BE2C (cell line): ENCODE measurements at regions not wholly inside any gene's neighbourhood (a gene's known extent, or its start where the extent isn't known, plus 50 kb on each side); places are given as distances from the start of the nearest gene placed in this dataset.

Source experiments
- DNase-seq: peaks from one replicate; pipeline ENCODE4 v3.0.0-alpha.2; 2020
- H3K27me3 ChIP-seq: fragments of 250-450 bp; sonication (Bioruptor Pico); 2 replicates; pipeline ENCODE4 v1.5.1; 2020; ENCODE audit warnings: mild to moderate bottlenecking
- H3K36me3 ChIP-seq: fragments of 250-450 bp; sonication (Bioruptor Pico); 2 replicates; pipeline ENCODE4 v1.5.1; 2020; ENCODE audit warnings: mild to moderate bottlenecking
- H3K4me1 ChIP-seq: fragments of 250-450 bp; sonication (Bioruptor Pico); 2 replicates; pipeline ENCODE4 v1.5.1; 2020
- H3K4me3 ChIP-seq: 2 replicates; pipeline ENCODE4 v1.5.1; 2011; ENCODE audit warnings: low read depth, low read length
- H3K9me3 ChIP-seq: fragments of 250-450 bp; sonication (Bioruptor Pico); 2 replicates; pipeline ENCODE4 v1.5.1; 2020
- TF ChIP-seq, protein P1 (sequence below): IDR thresholded peaks from 2 replicates; pipeline ENCODE4 v1.5.1; 2012; ENCODE audit warnings: mild to moderate bottlenecking, low read depth, low read length

DNA sequence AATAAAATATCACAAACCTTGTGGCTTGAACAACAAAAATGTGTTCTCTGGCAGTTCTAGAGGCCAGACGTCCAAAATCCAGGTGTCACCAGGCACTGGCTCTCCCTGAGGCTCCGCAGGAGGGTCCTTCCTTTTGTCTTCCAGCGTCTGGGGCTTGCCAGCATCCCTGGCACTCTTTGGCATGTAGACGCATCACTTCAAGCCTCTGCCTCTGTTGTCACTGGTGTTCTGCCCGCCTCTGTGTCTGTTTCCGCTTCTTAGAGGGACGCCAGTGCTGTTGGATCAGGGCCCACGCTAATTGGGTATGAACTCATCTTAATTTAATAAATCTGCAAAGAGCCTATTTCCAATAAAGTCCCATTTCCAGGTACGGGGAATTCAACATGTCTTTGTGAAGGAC, 273.7 kb upstream of the C1orf174 start:
- Histone ChIP-seq H3K4me3 (no peak overlapping the region), H3K27me3 (no peaks in the 10 kb centered on the region), H3K36me3 (no peaks in the 10 kb centered on the region), H3K4me1 (no peaks in the 10 kb centered on the region), H3K9me3 (no peaks in the 10 kb centered on the region)
- no peak for DNase-seq
- TF ChIP-seq, protein P1, sequence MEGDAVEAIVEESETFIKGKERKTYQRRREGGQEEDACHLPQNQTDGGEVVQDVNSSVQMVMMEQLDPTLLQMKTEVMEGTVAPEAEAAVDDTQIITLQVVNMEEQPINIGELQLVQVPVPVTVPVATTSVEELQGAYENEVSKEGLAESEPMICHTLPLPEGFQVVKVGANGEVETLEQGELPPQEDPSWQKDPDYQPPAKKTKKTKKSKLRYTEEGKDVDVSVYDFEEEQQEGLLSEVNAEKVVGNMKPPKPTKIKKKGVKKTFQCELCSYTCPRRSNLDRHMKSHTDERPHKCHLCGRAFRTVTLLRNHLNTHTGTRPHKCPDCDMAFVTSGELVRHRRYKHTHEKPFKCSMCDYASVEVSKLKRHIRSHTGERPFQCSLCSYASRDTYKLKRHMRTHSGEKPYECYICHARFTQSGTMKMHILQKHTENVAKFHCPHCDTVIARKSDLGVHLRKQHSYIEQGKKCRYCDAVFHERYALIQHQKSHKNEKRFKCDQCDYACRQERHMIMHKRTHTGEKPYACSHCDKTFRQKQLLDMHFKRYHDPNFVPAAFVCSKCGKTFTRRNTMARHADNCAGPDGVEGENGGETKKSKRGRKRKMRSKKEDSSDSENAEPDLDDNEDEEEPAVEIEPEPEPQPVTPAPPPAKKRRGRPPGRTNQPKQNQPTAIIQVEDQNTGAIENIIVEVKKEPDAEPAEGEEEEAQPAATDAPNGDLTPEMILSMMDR = no peak

DNA sequence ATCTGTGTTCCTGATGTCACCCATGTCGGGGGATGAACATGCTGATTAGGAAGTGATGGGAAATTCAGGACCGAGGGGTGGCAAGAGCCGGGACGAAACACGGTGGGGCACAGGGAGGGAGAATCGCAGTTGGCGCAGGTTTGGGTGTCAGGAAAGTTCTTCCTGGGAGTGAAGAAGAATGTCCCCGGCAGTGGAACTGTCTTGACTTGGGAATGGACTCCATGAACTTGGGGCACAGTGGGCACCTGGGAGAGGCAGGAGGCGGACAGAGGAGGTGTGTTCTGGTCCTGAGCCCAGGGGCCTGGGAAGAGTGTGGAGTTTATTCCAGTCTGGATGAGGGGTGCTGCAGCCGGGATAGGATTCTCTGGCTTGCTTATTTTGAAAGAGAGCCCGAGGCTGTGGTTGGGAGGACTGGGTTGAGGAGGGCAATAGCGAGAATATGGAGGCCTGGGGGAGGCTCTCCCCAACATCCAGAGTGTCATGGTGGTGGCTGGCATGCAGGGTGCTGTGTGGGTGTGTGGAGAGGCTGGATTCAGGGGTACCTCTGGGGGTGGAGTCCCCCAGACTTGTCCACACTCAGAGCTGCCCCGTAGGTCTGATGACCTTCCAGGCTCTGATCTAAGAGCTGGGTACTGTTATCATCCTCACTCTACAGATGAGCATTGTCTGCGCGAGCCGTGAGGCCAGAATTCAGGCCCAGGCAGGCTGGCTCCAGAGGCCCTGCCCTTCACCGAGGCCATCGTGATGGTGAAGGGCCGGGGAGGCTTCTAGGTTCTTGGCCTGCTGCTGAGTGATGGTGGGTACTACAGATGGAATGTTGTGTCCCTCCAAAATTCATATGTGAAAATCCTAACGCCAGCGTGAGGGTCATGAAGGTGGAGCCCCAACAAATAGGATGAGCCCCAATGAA, 274.5 kb upstream of the C1orf174 start:
- DNase-seq = no peak
- Histone ChIP-seq H3K4me1 (no peaks in the 10 kb centered on the region), H3K36me3 (no peaks in the 10 kb centered on the region), H3K9me3 (no peaks in the 10 kb centered on the region), H3K4me3 (no peak overlapping the region), H3K27me3 (no peaks in the 10 kb centered on the region)
- TF ChIP-seq, protein P1 = no peak

DNA sequence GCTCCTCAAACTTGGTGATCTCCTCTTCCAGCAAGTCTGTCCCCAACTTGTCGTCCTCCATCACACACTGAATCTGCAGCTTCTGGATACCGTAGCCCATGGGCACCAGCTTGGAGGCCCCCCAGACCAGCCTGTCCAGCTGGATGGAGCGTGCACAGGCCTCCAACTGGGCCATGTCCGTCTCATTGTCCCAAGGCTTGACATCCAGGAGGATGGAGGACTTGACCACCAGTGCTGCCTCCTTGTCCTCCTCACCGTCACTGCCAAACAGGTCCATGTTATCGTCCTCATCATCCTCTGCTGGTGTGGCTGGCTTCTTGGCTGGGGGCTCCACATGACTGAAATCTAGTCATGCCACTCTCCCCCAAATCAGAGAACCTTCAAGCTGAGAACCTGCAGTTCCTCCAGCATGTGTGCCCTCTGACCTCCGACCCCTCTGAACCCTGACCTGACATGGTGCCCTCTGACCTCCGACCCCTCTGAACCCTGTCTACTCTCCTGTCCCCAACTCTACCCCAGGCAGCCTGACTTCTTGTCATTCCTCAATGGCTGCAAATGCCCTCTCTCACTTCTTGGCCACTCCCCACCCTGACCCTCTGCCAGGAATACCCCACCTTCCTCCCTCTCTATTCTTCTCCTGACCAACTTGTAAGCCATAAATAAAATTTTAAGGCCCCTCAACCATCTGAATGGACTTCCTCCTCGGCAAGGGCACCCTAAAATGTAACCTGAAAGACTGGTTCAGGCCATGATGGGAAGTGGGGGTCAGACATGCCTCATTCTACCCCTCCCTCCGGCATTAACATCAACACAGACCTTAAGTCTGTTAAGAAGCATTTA, 275.7 kb upstream of the C1orf174 start:
- H3K36me3 ChIP-seq = no peaks in the 10 kb centered on the region
- TF ChIP-seq, protein P1 = no peak
- no peak overlapping the region for H3K4me3 ChIP-seq
- DNase-seq = no peak
- no peaks in the 10 kb centered on the region for H3K9me3 ChIP-seq
- no peaks in the 10 kb centered on the region for H3K27me3 ChIP-seq
- H3K4me1 ChIP-seq = no peaks in the 10 kb centered on the region

DNA sequence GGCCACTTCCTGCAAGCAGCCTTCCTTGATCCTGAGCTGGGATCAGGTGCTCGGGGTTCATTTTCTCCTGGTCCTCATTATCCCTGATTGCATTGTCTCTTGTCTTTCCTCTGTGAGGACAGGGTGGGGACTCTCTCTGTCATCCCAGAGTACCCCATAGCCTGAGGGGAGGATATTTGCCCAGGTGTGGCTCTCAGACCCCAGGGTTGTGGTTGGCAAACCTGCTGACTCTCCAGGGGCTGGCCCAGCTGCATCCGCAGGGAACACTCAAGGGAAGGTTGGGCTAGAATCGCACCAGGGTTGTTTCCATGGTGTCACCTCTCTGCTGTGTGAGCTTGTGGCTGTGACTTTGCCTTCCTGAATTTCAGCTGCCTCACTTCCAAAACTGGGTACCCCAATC, 276.8 kb upstream of the C1orf174 start:
- no peaks in the 10 kb centered on the region for H3K36me3 ChIP-seq
- no peaks in the 10 kb centered on the region for H3K4me1 ChIP-seq
- H3K27me3 ChIP-seq = no peaks in the 10 kb centered on the region
- TF ChIP-seq, protein P1 = no peak
- no peak for DNase-seq
- no peaks in the 10 kb centered on the region for H3K9me3 ChIP-seq
- H3K4me3 ChIP-seq = no peak overlapping the region

DNA sequence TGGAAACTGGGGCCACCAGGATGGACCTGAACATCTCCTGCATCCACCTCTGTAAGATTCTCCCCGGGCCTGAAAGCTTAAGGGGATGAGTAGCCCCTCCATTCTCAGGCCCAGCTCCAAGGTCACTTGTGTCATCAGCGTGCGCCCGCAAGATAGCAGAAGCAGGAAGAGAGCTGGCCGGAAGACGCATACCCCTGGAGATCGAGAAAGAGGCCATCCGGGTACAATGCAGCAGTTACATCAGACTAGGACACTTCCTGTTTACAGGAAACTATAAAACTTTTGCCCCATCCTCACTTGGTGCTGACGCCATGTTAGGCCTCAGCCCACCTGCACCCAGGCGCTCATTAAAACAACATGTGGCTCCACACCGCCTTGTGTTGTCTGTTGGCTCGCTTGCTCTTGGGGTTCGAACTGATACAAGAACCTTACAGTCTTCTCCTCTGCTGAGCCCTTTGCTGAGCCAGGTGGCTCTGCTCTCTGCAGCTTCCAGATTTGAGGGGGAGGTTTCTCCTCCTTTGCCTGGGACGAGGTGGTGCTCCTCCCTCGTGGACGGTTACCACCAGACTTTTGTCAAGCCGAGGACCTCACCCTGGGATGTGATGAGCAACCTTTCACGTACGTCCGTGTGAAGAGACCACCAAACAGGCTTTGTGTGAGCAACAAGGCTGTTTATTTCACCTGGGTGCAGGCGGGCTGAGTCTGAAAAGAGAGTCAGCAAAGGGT, 277.5 kb upstream of the C1orf174 start:
- DNase-seq = no peak
- H3K9me3 ChIP-seq = no peaks in the 10 kb centered on the region
- TF ChIP-seq, protein P1 = no peak

More for the DNA sequence above, 277.5 kb upstream of the C1orf174 start:
- H3K4me3 ChIP-seq = no peak overlapping the region
- no peaks in the 10 kb centered on the region for H3K27me3 ChIP-seq
- no peaks in the 10 kb centered on the region for H3K36me3 ChIP-seq
- H3K4me1 ChIP-seq = no peaks in the 10 kb centered on the region
